ENCODE measurements at regions not wholly inside any gene's neighbourhood (a gene's known extent, or its start where the extent isn't known, plus 50 kb on each side); places are given as distances from the start of the nearest gene placed in this dataset.

DNA sequence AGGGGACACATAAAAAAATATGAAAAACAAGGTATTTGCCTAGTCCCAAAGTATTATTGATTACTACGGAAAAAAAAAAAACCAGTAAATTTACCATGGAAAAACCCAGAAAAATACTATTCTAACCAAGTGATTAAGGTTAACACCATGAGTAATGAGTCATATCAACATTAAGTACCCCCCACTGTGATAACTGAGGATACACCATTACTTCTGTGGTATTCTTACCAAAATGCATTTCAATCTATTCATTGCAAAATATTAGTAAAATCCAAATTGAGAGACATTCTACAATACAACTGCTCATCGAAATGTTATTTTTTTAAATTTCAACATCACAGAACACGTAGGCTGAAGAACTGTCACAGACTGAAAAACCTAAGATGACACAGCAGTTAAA is 669.8 kb downstream of the ZEB2 start:
- Histone ChIP-seq H3K4me3 (no peak overlapping the region), H3K27ac (ENCODE audit: extremely low read depth, low read depth, low read length) (no peak overlapping the region), H3K9ac (ENCODE audit: insufficient read depth in 1 of 2, low read depth in 2 of 2, low read length in 2 of 2) (no peak overlapping the region), H3K9me1 (ENCODE audit: control insufficient read depth, insufficient read depth, low read length) (no peaks in the 10 kb centered on the region), H3K36me3 (ENCODE audit: control insufficient read depth, insufficient read depth, low read length) (no peaks in the 10 kb centered on the region), H3K4me2 (ENCODE audit: insufficient read depth, low read length) (no peak overlapping the region), H3K27me3 (ENCODE audit: control insufficient read depth in 2 of 2, insufficient read depth in 2 of 2, low read length in 2 of 2) (no peaks in the 10 kb centered on the region), H4K20me1 (replicated peaks; ENCODE audit: control insufficient read depth, insufficient read depth, low read length) (no peaks in the 10 kb centered on the region), H3K9me3 (replicated peaks; ENCODE audit: control insufficient read depth, insufficient read depth, low read depth, low read length) (no peaks in the 10 kb centered on the region), H3K4me1 (replicated peaks in 1 of 2; ENCODE audit: control insufficient read depth in 2 of 2, insufficient read depth in 2 of 2, low read length in 2 of 2) (no peaks in the 10 kb centered on the region), H3K79me2 (ENCODE audit: control insufficient read depth, insufficient read depth, low read length) (no peaks in the 10 kb centered on the region), H2AFZ (ENCODE audit: low read depth, low read length) (no peak overlapping the region)
- ChIA-PET POLR2A (no interaction called here), CTCF (ENCODE audit: low intra/inter-chr PET ratio) (no interaction called here)
- intact Hi-C loops (cut with micrococcal nuclease) (no loop called here), in situ Hi-C loops (cut with MboI) (no loop called here)
- DNase-seq (ENCODE audit: extremely low read depth in 1 of 4, low spot score in 3 of 4) (no peak), FAIRE-seq (peak; percentile 77), ATAC-seq (no peak)
- 17% methylated on average over 3 of the region's 3 CpGs for WGBS (ENCODE audit: insufficient coverage, low coverage, missing lambda C conversion rate)
- 0 out of 2 replicates have a peak, but pooled peaks have one; percentile 32 for TF ChIP-seq C11orf30 (IDR thresholded peaks at IDR 0.05; ENCODE audit: low read depth)
- TF ChIP-seq SMAD4 (CRISPR knock-in tag; conservative IDR thresholded peaks at IDR 0.05): no peak
- TF ChIP-seq NFE2 (IDR thresholded peaks at IDR 0.05; ENCODE audit: low read depth): peak; percentile 73
- no peak for TF ChIP-seq KLF1 (tag; IDR thresholded peaks at IDR 0.05)
- no TSS peak for BruUV-seq (replicated peaks)

DNA sequence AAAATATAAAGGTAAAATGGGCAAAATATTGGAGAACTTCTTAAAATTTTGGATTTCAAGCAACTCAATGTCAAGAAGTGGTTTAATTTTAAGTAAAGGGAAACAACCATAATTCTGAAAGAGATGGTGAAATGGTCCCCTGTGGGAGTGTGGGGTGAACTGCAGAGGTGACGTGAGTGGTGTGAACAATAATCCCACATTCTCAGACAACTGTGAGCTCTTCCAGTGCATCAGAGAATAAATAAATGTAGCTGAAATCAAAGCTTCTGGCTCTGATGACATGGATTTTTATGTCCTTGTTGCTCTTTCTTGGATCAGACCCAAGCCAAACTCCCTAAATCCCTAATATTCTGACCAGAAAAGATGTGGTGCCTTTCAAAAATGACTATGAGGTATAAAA is 672.7 kb downstream of the ZEB2 start:
- in situ Hi-C loops (cut with MboI) (no loop called here), intact Hi-C loops (cut with micrococcal nuclease) (no loop called here)
- 46% methylated on average over 1 of the region's 1 CpG for WGBS (ENCODE audit: insufficient coverage, low coverage, missing lambda C conversion rate)
- Histone ChIP-seq H4K20me1 (replicated peaks; ENCODE audit: control insufficient read depth, insufficient read depth, low read length) (no peaks in the 10 kb centered on the region), H3K4me3 (no peak overlapping the region), H2AFZ (ENCODE audit: low read depth, low read length) (no peak overlapping the region), H3K4me1 (replicated peaks in 1 of 2; ENCODE audit: control insufficient read depth in 2 of 2, insufficient read depth in 2 of 2, low read length in 2 of 2) (no peaks in the 10 kb centered on the region), H3K27me3 (ENCODE audit: control insufficient read depth in 2 of 2, insufficient read depth in 2 of 2, low read length in 2 of 2) (no peaks in the 10 kb centered on the region), H3K9me3 (replicated peaks; ENCODE audit: control insufficient read depth, insufficient read depth, low read depth, low read length) (no peaks in the 10 kb centered on the region), H3K4me2 (ENCODE audit: insufficient read depth, low read length) (no peak overlapping the region), H3K9me1 (ENCODE audit: control insufficient read depth, insufficient read depth, low read length) (no peaks in the 10 kb centered on the region), H3K27ac (ENCODE audit: extremely low read depth, low read depth, low read length) (no peak overlapping the region), H3K79me2 (ENCODE audit: control insufficient read depth, insufficient read depth, low read length) (no peaks in the 10 kb centered on the region), H3K36me3 (ENCODE audit: control insufficient read depth, insufficient read depth, low read length) (no peaks in the 10 kb centered on the region), H3K9ac (ENCODE audit: insufficient read depth in 1 of 2, low read depth in 2 of 2, low read length in 2 of 2) (no peak overlapping the region)
- no TSS peak for BruUV-seq (replicated peaks)
- no peak for ATAC-seq
- POLR2A ChIA-PET: no interaction called here
- CTCF ChIA-PET (ENCODE audit: low intra/inter-chr PET ratio): no interaction called here
- DNase-seq (ENCODE audit: extremely low read depth in 1 of 4, low spot score in 3 of 4): no peak
- no peak for FAIRE-seq
- TF ChIP-seq, protein P1, sequence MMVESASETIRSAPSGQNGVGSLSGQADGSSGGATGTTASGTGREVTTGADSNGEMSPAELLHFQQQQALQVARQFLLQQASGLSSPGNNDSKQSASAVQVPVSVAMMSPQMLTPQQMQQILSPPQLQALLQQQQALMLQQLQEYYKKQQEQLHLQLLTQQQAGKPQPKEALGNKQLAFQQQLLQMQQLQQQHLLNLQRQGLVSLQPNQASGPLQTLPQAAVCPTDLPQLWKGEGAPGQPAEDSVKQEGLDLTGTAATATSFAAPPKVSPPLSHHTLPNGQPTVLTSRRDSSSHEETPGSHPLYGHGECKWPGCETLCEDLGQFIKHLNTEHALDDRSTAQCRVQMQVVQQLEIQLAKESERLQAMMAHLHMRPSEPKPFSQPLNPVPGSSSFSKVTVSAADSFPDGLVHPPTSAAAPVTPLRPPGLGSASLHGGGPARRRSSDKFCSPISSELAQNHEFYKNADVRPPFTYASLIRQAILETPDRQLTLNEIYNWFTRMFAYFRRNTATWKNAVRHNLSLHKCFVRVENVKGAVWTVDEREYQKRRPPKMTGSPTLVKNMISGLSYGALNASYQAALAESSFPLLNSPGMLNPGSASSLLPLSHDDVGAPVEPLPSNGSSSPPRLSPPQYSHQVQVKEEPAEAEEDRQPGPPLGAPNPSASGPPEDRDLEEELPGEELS (CRISPR knock-in tag; IDR thresholded peaks at IDR 0.05; ENCODE audit: borderline replicate concordance): no peak
- TF ChIP-seq BRD9 (IDR thresholded peaks at IDR 0.05; ENCODE audit: low read depth, partially characterized antibody) (no peak), SOX6 (IDR thresholded peaks at IDR 0.05) (no peak), CCAR2 (IDR thresholded peaks at IDR 0.05; ENCODE audit: low read depth, low read length) (no peak), DNMT1 (IDR thresholded peaks at IDR 0.05) (no peak), DDX20 (tag; IDR thresholded peaks at IDR 0.05; ENCODE audit: low read depth) (no peak), CBX5 (IDR thresholded peaks at IDR 0.05; ENCODE audit: borderline replicate concordance, low read depth) (no peak), SREBF2 (CRISPR knock-in tag; IDR thresholded peaks at IDR 0.05) (no peak)
- TF ChIP-seq, protein P2, sequence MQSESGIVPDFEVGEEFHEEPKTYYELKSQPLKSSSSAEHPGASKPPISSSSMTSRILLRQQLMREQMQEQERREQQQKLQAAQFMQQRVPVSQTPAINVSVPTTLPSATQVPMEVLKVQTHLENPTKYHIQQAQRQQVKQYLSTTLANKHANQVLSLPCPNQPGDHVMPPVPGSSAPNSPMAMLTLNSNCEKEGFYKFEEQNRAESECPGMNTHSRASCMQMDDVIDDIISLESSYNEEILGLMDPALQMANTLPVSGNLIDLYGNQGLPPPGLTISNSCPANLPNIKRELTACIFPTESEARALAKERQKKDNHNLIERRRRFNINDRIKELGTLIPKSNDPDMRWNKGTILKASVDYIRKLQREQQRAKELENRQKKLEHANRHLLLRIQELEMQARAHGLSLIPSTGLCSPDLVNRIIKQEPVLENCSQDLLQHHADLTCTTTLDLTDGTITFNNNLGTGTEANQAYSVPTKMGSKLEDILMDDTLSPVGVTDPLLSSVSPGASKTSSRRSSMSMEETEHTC (IDR thresholded peaks at IDR 0.05): no peak
- TF ChIP-seq, protein P3, sequence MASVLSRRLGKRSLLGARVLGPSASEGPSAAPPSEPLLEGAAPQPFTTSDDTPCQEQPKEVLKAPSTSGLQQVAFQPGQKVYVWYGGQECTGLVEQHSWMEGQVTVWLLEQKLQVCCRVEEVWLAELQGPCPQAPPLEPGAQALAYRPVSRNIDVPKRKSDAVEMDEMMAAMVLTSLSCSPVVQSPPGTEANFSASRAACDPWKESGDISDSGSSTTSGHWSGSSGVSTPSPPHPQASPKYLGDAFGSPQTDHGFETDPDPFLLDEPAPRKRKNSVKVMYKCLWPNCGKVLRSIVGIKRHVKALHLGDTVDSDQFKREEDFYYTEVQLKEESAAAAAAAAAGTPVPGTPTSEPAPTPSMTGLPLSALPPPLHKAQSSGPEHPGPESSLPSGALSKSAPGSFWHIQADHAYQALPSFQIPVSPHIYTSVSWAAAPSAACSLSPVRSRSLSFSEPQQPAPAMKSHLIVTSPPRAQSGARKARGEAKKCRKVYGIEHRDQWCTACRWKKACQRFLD (CRISPR knock-in tag; IDR thresholded peaks at IDR 0.05): no peak
